ENCODE measurements at regions not wholly inside any gene's neighbourhood (a gene's known extent, or its start where the extent isn't known, plus 50 kb on each side); places are given as distances from the start of the nearest gene placed in this dataset.

- no peak for DNase-seq (ENCODE audit: low read depth, low spot score)
Measured at GRCh38 chr7:13832346-13832745, 157.1 kb downstream of the ETV1 start.

DNA sequence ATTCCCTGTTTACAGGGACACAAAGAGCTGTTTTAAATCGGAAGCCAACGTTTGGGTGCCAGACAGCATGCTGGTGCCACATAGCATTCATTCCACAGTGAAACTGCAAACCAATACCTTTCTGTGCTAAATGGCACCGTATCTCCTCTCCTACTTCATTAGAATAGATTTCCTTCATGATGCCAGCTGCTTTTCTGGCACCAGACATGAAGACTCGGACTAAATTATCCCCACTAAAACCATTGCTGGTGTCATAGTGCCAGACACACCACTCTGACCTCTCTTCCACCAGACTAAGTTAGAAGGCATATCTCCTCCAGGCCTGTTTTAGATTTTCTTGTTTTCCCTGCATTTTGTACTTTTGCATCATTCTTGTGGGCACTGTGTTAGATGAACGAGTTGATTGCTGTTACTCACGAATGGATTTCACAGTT is 155.1 kb downstream of the ETV1 start:
- DNase-seq (ENCODE audit: low read depth, low spot score) = no peak

GRCh38 chr7:13835442-13835841 is 154.0 kb downstream of the ETV1 start:
- no peak for DNase-seq (ENCODE audit: low read depth, low spot score)

DNA sequence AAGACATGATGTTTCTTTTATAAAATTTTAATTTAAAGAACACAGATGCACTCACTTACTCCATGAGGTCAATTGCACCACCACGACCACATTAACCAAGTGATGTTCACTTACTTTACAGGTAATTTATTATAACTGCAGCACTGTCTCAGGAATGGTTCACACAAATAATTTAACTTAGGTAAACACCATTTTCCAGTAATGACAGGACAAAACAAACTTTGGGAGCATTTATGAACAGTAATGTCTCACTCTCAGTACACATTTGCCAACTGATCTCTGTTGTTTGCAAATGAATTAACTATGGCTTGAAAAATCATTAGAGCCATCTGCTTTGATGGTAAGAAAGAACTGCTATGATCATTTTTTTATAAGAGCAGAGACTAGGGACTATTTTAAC is 150.4 kb downstream of the ETV1 start:
- DNase-seq (ENCODE audit: low read depth, low spot score) = no peak

Measured in pulmonary artery endothelial cell (primary cell).